CD14-positive monocyte (primary cell): ENCODE measurements at regions not wholly inside any gene's neighbourhood (a gene's known extent, or its start where the extent isn't known, plus 50 kb on each side); places are given as distances from the start of the nearest gene placed in this dataset.

Source experiments
- DNase-seq, 3 donors: peaks; one replicate each; pipeline ENCODE4 v3.0.0-alpha.2; 2011 to 2022
- H2AFZ ChIP-seq: 2 replicates; pipeline ENCODE4 v1.6.0; 2012; ENCODE audit warnings: mild to moderate bottlenecking, low read depth, low read length, inconsistent platforms; ENCODE audit not compliant: insufficient read depth, poor library complexity, severe bottlenecking
- H3K27ac ChIP-seq, 2 donors: 1 replicate in 1 of 2; 2 replicates in 1 of 2; pipeline ENCODE4 v1.5.1; 2012 to 2013; ENCODE audit warnings: low read length in 2 of 2, control low read depth in 1 of 2, inconsistent platforms in 1 of 2, low read depth in 1 of 2, mild to moderate bottlenecking in 1 of 2
- H3K27me3 ChIP-seq, 2 donors: one replicate each; pipeline versions ENCODE4 v1.6.0 to v1.6.1; 2011 to 2013; ENCODE audit warnings: low read length in 2 of 2; ENCODE audit not compliant: control insufficient read depth in 2 of 2, insufficient read depth in 2 of 2
- H3K36me3 ChIP-seq, 2 donors: replicated peaks in 1 of 2; 1 replicate in 1 of 2; 2 replicates in 1 of 2; pipeline versions ENCODE4 v1.5.1 to v1.6.1; 2012 to 2013; ENCODE audit warnings: low read length in 2 of 2, control low read depth in 1 of 2, inconsistent platforms in 1 of 2, mild to moderate bottlenecking in 1 of 2; ENCODE audit not compliant: insufficient read depth in 2 of 2, control insufficient read depth in 1 of 2
- H3K4me1 ChIP-seq, 2 donors: 1 replicate in 1 of 2; 2 replicates in 1 of 2; pipeline versions ENCODE4 v1.5.1 to v1.6.1; 2012 to 2013; ENCODE audit warnings: low read length in 2 of 2, control low read depth in 1 of 2, inconsistent platforms in 1 of 2, mild to moderate bottlenecking in 1 of 2, moderate library complexity in 1 of 2; ENCODE audit not compliant: insufficient read depth in 2 of 2, control insufficient read depth in 1 of 2
- H3K4me2 ChIP-seq: replicated peaks from 2 replicates; pipeline ENCODE3; 2012; ENCODE audit warnings: low read length, moderate library complexity, mild to moderate bottlenecking; ENCODE audit not compliant: poor library complexity, severe bottlenecking; ENCODE audit errors: extremely low read depth
- H3K4me3 ChIP-seq, 3 experiments: fragments of 200-600 bp in 1 of 3; sonication (generic) in 1 of 3; replicated peaks in 1 of 3; 1 replicate in 2 of 3; 2 replicates in 1 of 3; pipeline ENCODE4 v1.5.1; 2011 to 2013; ENCODE audit warnings: low read length in 3 of 3, mild to moderate bottlenecking in 3 of 3, control low read depth in 2 of 3, low read depth in 2 of 3, inconsistent platforms in 1 of 3, moderate library complexity in 1 of 3
- H3K79me2 ChIP-seq: 2 replicates; pipeline ENCODE4 v1.6.0; 2012; ENCODE audit warnings: mild to moderate bottlenecking, control low read depth, inconsistent platforms, low read length, moderate library complexity; ENCODE audit not compliant: insufficient read depth
- H3K9ac ChIP-seq: 2 replicates; pipeline ENCODE4 v1.6.0; 2017; ENCODE audit warnings: low read length, mild to moderate bottlenecking; ENCODE audit not compliant: insufficient read depth, poor library complexity, severe bottlenecking
- H3K9me3 ChIP-seq, 2 donors: replicated peaks in 1 of 2; 1 replicate in 1 of 2; 2 replicates in 1 of 2; pipeline versions ENCODE4 v1.5.1 to v1.6.1; 2012 to 2013; ENCODE audit warnings: low read length in 2 of 2, control low read depth in 1 of 2; ENCODE audit not compliant: control insufficient read depth in 1 of 2, insufficient read depth in 1 of 2
- H4K20me1 ChIP-seq: 2 replicates; pipeline ENCODE4 v1.6.0; 2012; ENCODE audit warnings: mild to moderate bottlenecking, low read length, control low read depth, moderate library complexity; ENCODE audit not compliant: insufficient read depth
- H3K27ac Mint-ChIP-seq, 7 donors: one replicate each; pipeline ENCODE4 v1.8.0; 2020; ENCODE audit warnings: mild to moderate bottlenecking in 7 of 7, mixed read lengths in 7 of 7, moderate library complexity in 6 of 7, inconsistent platforms in 2 of 7
- H3K27me3 Mint-ChIP-seq, 3 donors: one replicate each; pipeline ENCODE4 v1.8.0; 2021 to 2022; ENCODE audit warnings: low read depth in 3 of 3, mild to moderate bottlenecking in 3 of 3, mixed read lengths in 3 of 3, moderate library complexity in 3 of 3, inconsistent platforms in 1 of 3
- H3K36me3 Mint-ChIP-seq, 2 donors: one replicate each; pipeline ENCODE4 v1.8.0; 2020; ENCODE audit warnings: mixed read lengths in 2 of 2, inconsistent platforms in 1 of 2, mild to moderate bottlenecking in 1 of 2
- H3K4me1 Mint-ChIP-seq: one replicate; pipeline ENCODE4 v1.8.0; 2020; ENCODE audit warnings: mild to moderate bottlenecking, mixed read lengths
- H3K4me3 Mint-ChIP-seq, 2 donors: one replicate each; pipeline ENCODE4 v1.8.0; 2020; ENCODE audit warnings: mild to moderate bottlenecking in 2 of 2, mixed read lengths in 2 of 2, moderate library complexity in 1 of 2
- H3K9me3 Mint-ChIP-seq, 7 donors: one replicate each; pipeline ENCODE4 v1.8.0; 2020 to 2022; ENCODE audit warnings: mixed read lengths in 7 of 7, mild to moderate bottlenecking in 6 of 7, moderate library complexity in 6 of 7, inconsistent platforms in 2 of 7
- WGBS: methylation state at CpG from one replicate; pipeline ENCODE4 v1.1.5; 2013; ENCODE audit warnings: missing lambda C conversion rate; ENCODE audit not compliant: insufficient coverage; 5-methylcytosine and 5-hydroxymethylcytosine counted together
- intact Hi-C, 2 donors: fragments of 100-400 bp; cut with micrococcal nuclease; formaldehyde crosslinking; loops; one replicate each; pipeline versions ENCODE4 v1.15.0 to v1.15.1; 2023
- TF ChIP-seq, protein P1 (sequence below): fragments of 200-600 bp; IDR thresholded peaks from one replicate; pipeline ENCODE4 v1.8.0; 2022; ENCODE audit warnings: antibody characterized with exemption, mild to moderate bottlenecking

DNA sequence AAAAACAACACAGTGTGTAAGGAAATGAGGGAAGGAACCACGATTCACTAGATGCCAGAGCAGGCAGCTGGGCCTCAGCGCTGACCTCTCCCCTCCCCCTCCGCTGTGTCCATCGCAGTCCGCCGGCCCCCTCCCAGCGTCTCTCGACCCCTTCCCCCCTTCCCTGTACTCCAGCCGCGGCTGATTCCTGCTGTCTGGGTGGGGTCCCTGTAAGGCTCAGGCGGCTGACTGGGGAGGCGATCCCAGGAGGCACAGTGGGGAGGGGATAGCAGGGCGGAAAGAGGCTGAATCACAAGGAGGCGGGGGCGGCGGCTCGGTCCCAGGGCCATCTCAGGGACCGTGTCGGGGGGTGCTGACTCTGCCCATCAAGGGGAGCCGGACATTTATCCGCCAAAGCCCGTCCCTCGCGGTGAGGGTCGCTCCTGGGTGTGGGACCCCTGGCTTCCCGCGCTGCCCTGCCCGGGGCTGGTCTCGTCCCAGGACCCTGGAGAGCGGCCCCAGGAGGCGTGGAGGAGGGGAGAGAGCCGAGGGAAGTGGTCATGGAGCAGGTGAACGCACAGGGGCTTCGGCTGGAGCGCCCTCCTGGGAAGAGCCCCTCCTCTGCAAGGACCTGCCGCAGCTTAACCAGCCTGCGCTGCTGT lies 241.9 kb downstream of the PTPRU start:
- peaks cover 20 to 35% of the 10 kb centered on the region in 2 donors for H3K27me3 ChIP-seq
- no peaks in the 10 kb centered on the region for H3K79me2 ChIP-seq
- DNase-seq = no peak
- no peaks in the 10 kb centered on the region for H4K20me1 ChIP-seq
- no peaks in the 10 kb centered on the region for H3K9me3 ChIP-seq
- no peak overlapping the region for H3K4me3 ChIP-seq
- H3K27me3 Mint-ChIP-seq = peaks cover 36 to 42% (median 41%) of the 10 kb centered on the region in 3 donors
- H3K4me2 ChIP-seq = no peak overlapping the region
- H3K27ac ChIP-seq = no peak overlapping the region
- H3K4me1 Mint-ChIP-seq = no peaks in the 10 kb centered on the region
- intact Hi-C loops = no loop called here
- no peak overlapping the region for H3K9ac ChIP-seq
- H3K4me1 ChIP-seq = no peaks in the 10 kb centered on the region
- WGBS = 7% methylated on average over 18 of the region's 37 CpGs
- no peaks in the 10 kb centered on the region for H3K36me3 ChIP-seq
- H3K4me3 Mint-ChIP-seq = peak overlapping the region in 1 of 2 donors; percentile 28
- no peaks in the 10 kb centered on the region for H3K36me3 Mint-ChIP-seq
- no peak overlapping the region for H2AFZ ChIP-seq
- TF ChIP-seq, protein P1, sequence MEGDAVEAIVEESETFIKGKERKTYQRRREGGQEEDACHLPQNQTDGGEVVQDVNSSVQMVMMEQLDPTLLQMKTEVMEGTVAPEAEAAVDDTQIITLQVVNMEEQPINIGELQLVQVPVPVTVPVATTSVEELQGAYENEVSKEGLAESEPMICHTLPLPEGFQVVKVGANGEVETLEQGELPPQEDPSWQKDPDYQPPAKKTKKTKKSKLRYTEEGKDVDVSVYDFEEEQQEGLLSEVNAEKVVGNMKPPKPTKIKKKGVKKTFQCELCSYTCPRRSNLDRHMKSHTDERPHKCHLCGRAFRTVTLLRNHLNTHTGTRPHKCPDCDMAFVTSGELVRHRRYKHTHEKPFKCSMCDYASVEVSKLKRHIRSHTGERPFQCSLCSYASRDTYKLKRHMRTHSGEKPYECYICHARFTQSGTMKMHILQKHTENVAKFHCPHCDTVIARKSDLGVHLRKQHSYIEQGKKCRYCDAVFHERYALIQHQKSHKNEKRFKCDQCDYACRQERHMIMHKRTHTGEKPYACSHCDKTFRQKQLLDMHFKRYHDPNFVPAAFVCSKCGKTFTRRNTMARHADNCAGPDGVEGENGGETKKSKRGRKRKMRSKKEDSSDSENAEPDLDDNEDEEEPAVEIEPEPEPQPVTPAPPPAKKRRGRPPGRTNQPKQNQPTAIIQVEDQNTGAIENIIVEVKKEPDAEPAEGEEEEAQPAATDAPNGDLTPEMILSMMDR = no peak
- H3K9me3 Mint-ChIP-seq = peaks cover 0 to 10% (median 0%) of the 10 kb centered on the region in 7 donors
- no peak overlapping the region for H3K27ac Mint-ChIP-seq

DNA sequence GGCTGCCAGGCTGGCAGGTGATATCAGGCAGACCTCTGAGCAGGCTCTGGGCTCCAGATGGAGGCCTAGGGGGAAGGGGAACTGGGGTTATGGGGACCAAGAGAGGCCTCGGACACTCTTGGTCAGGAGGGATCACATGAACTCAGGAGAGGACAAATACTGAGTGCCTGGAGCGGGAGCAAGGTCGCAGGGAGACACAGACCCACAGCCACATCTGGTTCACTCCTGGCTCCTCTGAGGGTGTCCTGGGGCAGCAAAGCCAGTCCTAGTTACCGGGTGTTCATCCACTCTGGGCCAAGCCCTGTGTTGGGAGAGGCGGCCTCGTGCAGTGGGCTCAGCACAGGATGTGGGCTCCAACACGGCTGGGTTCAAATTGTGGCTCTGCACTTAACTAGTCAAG lies 239.0 kb downstream of the PTPRU start:
- Histone ChIP-seq H3K4me1 (no peaks in the 10 kb centered on the region), H3K27ac (no peak overlapping the region), H3K4me3 (no peak overlapping the region), H3K36me3 (no peaks in the 10 kb centered on the region), H4K20me1 (no peaks in the 10 kb centered on the region), H3K79me2 (no peaks in the 10 kb centered on the region), H2AFZ (no peak overlapping the region), H3K4me2 (no peak overlapping the region), H3K9ac (no peak overlapping the region), H3K9me3 (no peaks in the 10 kb centered on the region), H3K27me3 (peaks cover 20 to 35% of the 10 kb centered on the region in 2 donors)
- no peak for DNase-seq
- WGBS = 92% methylated on average over 7 of the region's 7 CpGs
- TF ChIP-seq, protein P1 = no peak
- Mint-ChIP-seq H3K4me3 (no peak overlapping the region), H3K27me3 (peaks cover 36 to 44% (median 39%) of the 10 kb centered on the region in 3 donors), H3K4me1 (no peaks in the 10 kb centered on the region), H3K9me3 (peaks cover 0 to 10% (median under 1%) of the 10 kb centered on the region in 7 donors), H3K27ac (no peak overlapping the region), H3K36me3 (no peaks in the 10 kb centered on the region)
- intact Hi-C loops = no loop called here
